ENCODE measurements at regions not wholly inside any gene's neighbourhood (a gene's known extent, or its start where the extent isn't known, plus 50 kb on each side); places are given as distances from the start of the nearest gene placed in this dataset.

- WGBS (ENCODE audit: insufficient coverage) = 97% methylated on average over 3 of the region's 3 CpGs
- Histone ChIP-seq H4K20me1 (ENCODE audit: insufficient read depth, low read length) (no peaks in the 10 kb centered on the region), H2AFZ (ENCODE audit: insufficient read depth, low read depth, low read length, poor library complexity, severe bottlenecking) (no peak overlapping the region), H3K36me3 (replicated peaks in 1 of 2; ENCODE audit: control insufficient read depth in 1 of 2, insufficient read depth in 2 of 2, low read length in 2 of 2) (no peaks in the 10 kb centered on the region), H3K27me3 (ENCODE audit: control insufficient read depth in 2 of 2, insufficient read depth in 2 of 2, low read length in 2 of 2) (no peaks in the 10 kb centered on the region), H3K4me3 (replicated peaks in 1 of 3; ENCODE audit: low read depth in 2 of 3, low read length in 3 of 3) (no peak overlapping the region), H3K4me2 (replicated peaks; ENCODE audit: extremely low read depth, low read length, poor library complexity, severe bottlenecking) (no peak overlapping the region), H3K79me2 (ENCODE audit: insufficient read depth, low read length) (no peaks in the 10 kb centered on the region), H3K9me3 (replicated peaks in 1 of 2; ENCODE audit: control insufficient read depth in 1 of 2, insufficient read depth in 1 of 2, low read length in 2 of 2) (peaks cover 5 to 8% of the 10 kb centered on the region in 2 donors), H3K9ac (ENCODE audit: insufficient read depth, low read length, poor library complexity, severe bottlenecking) (no peak overlapping the region), H3K27ac (ENCODE audit: low read depth in 1 of 2, low read length in 2 of 2) (no peak overlapping the region), H3K4me1 (ENCODE audit: control insufficient read depth in 1 of 2, insufficient read depth in 2 of 2, low read length in 2 of 2) (no peaks in the 10 kb centered on the region)
- no peak for DNase-seq
- Mint-ChIP-seq H3K36me3 (no peaks in the 10 kb centered on the region), H3K9me3 (peaks cover 0 to 8% (median 4%) of the 10 kb centered on the region in 7 donors), H3K27ac (no peak overlapping the region), H3K27me3 (ENCODE audit: low read depth in 3 of 3) (no peaks in the 10 kb centered on the region), H3K4me3 (no peak overlapping the region), H3K4me1 (no peaks in the 10 kb centered on the region)
- TF ChIP-seq CTCF (IDR thresholded peaks at IDR 0.05) = no peak
- intact Hi-C loops (cut with micrococcal nuclease) = no loop called here
Observed at GRCh38 chr1:73343947-73344346, 854.0 kb downstream of the LRRIQ3 start.

GRCh38 chr1:73333847-73334503 lies 864.0 kb downstream of the LRRIQ3 start:
- H3K27ac ChIP-seq (ENCODE audit: low read depth in 1 of 2, low read length in 2 of 2) = no peak overlapping the region
- H3K79me2 ChIP-seq (ENCODE audit: insufficient read depth, low read length) = no peaks in the 10 kb centered on the region
- H3K4me3 Mint-ChIP-seq = no peak overlapping the region
- no peak overlapping the region for H3K9ac ChIP-seq (ENCODE audit: insufficient read depth, low read length, poor library complexity, severe bottlenecking)
- H3K4me3 ChIP-seq (replicated peaks in 1 of 3; ENCODE audit: low read depth in 2 of 3, low read length in 3 of 3) = no peak overlapping the region
- peaks cover 5 to 12% of the 10 kb centered on the region in 2 donors for H3K9me3 ChIP-seq (replicated peaks in 1 of 2; ENCODE audit: control insufficient read depth in 1 of 2, insufficient read depth in 1 of 2, low read length in 2 of 2)
- WGBS (ENCODE audit: insufficient coverage) = no CpG with 5 or more reads among the region's 1 CpG
- TF ChIP-seq CTCF (IDR thresholded peaks at IDR 0.05) = no peak
- no peak for DNase-seq
- H3K4me2 ChIP-seq (replicated peaks; ENCODE audit: extremely low read depth, low read length, poor library complexity, severe bottlenecking) = no peak overlapping the region
- no peak overlapping the region for H2AFZ ChIP-seq (ENCODE audit: insufficient read depth, low read depth, low read length, poor library complexity, severe bottlenecking)
- no peaks in the 10 kb centered on the region for H3K27me3 ChIP-seq (ENCODE audit: control insufficient read depth in 2 of 2, insufficient read depth in 2 of 2, low read length in 2 of 2)
- intact Hi-C loops (cut with micrococcal nuclease) = no loop called here
- no peaks in the 10 kb centered on the region for H3K4me1 Mint-ChIP-seq
- H3K36me3 Mint-ChIP-seq = no peaks in the 10 kb centered on the region
- no peaks in the 10 kb centered on the region for H3K4me1 ChIP-seq (ENCODE audit: control insufficient read depth in 1 of 2, insufficient read depth in 2 of 2, low read length in 2 of 2)
- no peak overlapping the region for H3K27ac Mint-ChIP-seq
- H4K20me1 ChIP-seq (ENCODE audit: insufficient read depth, low read length) = no peaks in the 10 kb centered on the region
- no peaks in the 10 kb centered on the region for H3K36me3 ChIP-seq (replicated peaks in 1 of 2; ENCODE audit: control insufficient read depth in 1 of 2, insufficient read depth in 2 of 2, low read length in 2 of 2)
- peaks cover 3 to 16% (median 5%) of the 10 kb centered on the region in 7 donors for H3K9me3 Mint-ChIP-seq
- no peaks in the 10 kb centered on the region for H3K27me3 Mint-ChIP-seq (ENCODE audit: low read depth in 3 of 3)
